HG03103 (cell line): ENCODE measurements at regions not wholly inside any gene's neighbourhood (a gene's known extent, or its start where the extent isn't known, plus 50 kb on each side); places are given as distances from the start of the nearest gene placed in this dataset.

Experiments used
- ATAC-seq: cut with Tn5 transposase; IDR thresholded peaks from one replicate; pipeline ENCODE4 v1.9.1; 2021; ENCODE audit warnings: low read depth; ENCODE audit not compliant: unreplicated experiment

DNA sequence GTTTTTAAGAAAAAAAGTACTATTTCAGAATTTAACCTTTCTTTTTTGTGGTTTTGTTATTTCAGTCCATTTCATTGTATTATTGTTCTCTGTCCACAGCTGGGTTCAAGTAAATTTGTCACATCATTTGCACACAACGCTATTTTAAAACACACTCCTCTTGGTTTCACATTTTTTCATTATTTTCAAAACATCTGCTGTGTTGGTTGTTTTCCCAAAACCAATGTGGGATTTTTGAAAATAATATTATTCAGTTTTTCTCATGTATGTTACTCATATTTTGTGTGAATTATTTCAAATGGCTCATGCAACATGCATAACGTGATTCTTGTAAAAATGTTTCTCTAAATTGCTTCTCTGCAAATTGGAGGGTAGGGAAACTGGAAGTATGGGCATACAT is 589.2 kb downstream of the METTL4 start:
- ATAC-seq, result no peak

- no peak for ATAC-seq
Observed at GRCh38 chr18:1983746-1984515, 587.4 kb downstream of the METTL4 start.

DNA sequence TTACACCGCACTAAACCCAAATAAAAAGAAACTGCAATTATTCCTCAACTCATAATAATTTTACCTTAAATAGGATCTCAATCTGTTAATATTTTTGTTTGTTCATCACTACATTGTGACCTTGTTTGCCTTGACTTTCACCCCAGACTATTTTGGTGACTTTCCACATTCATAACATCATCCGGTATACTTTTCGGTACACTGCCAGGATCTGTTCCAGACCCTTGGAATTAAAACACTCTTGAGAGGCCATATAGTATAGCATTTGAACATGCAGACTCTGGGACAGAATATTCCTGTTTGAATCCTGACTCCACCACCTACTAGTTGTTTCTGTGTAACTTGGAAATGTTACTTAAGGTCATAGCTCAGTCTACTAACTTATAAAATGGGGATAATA is 577.4 kb downstream of the METTL4 start:
- ATAC-seq, result no peak

GRCh38 chr18:1994471-1994870 is 576.8 kb downstream of the METTL4 start:
- no peak for ATAC-seq

- ATAC-seq, result no peak
Observed at GRCh38 chr18:1995041-1995612, 576.2 kb downstream of the METTL4 start.

- ATAC-seq, result no peak
Observed at GRCh38 chr18:1998121-1998520, 573.2 kb downstream of the METTL4 start.

DNA sequence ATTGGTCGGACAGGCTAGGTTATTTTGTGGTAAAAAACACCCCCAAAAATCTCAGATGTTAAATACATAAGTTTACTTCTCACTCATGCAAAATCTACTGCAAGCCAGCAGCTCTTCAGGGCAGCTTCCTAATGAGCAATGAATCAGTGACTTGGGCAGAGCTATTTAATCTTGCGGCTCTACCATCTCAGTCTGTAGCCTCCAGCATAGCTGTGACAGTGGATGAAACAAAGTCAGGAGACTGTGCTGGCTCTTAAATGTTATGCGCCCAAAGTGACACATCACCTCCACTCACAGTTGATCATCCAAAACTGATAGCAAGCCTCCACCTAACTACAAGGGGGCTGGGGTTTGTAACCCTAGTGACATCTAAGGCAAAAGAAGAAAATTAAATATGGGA is 571.9 kb downstream of the METTL4 start:
- no peak for ATAC-seq

- ATAC-seq, result no peak
Observed at GRCh38 chr18:2002151-2002550, 569.2 kb downstream of the METTL4 start.

DNA sequence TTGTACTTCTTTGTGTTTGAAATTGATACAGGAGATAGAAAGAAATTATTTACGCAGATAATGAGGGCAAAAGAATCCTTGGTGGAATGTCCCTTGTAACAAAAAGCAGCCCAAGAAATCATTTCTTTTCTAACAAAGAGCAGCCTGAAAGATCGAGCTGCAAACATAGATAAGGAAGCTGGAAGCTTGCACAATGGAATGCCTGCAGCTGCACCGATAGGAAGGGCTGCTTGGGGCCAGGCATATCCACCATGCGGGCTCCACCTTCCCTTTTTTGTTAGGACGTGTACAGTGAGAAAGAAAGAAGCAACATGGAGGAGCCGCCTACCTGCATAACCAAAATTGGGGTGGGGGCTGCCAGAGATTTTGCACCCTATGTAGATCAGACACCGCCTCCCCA is 568.7 kb downstream of the METTL4 start:
- no peak for ATAC-seq

- ATAC-seq, result no peak
Observed at GRCh38 chr18:2009942-2010697, 561.2 kb downstream of the METTL4 start.

- ATAC-seq, result no peak
Observed at GRCh38 chr18:2027016-2027415, 544.3 kb downstream of the METTL4 start.

DNA sequence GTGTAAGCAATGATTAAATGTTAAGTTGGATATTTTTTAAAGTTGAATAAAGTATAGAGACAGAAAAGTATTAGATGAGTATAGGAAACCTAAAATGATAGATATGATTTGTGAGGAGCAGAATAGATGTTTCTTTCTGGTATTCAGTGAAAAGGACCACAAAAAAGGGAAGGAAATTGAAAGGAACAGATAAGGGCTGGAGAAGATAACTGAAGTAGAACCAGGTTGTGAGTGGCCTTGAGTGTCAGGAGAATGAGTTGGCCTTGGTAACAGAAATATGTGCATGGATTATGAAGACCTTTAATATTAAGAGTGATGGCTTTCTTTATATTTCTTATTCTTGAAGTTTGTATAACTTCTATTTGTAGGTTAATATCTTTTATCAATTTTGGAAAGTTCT is 543.5 kb downstream of the METTL4 start:
- ATAC-seq, result no peak

DNA sequence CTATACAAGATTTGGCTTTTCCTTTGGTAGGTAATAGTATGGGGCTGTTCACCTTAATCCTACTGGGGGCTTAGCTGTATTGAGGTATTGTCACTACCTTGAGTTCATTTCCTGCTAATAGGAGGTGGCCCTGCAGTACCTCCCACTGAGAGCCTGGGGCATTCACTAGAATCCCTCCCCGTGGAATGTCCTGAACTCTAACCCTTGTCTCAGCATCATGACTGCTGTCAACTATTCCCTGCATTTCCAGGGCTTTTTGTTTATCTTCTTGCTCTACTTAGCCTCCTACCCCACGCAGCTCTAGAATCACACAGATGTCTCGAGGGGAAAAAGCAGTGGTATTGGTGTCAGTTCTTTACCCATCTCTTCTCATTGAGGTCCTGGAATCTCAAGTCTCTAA is 542.3 kb downstream of the METTL4 start:
- ATAC-seq, result no peak

DNA sequence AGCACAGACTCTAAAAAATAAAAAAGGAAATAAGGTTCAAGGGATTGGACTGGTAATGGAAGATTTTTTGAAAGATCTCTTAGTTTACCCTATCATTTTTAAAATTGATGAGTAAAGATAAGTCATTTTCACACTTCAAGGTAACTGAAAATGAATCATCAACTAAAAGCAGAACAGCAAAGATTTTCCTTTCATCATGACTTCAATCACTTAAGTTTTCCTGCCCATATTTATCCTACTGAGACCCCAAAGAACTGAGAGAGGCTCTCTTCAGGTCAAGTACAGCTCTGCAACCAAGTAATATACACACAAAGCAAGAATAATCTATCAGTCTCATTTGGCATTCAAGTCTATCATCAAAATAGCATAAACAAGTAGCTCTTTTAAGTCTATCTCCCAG is 540.7 kb downstream of the METTL4 start:
- ATAC-seq, result no peak

- ATAC-seq, result no peak
Observed at GRCh38 chr18:2032036-2032435, 539.3 kb downstream of the METTL4 start.

GRCh38 chr18:2035056-2035455 is 536.2 kb downstream of the METTL4 start:
- ATAC-seq, result no peak

GRCh38 chr18:2036086-2036485 is 535.2 kb downstream of the METTL4 start:
- no peak for ATAC-seq

- no peak for ATAC-seq
Observed at GRCh38 chr18:2040279-2040678, 531.0 kb downstream of the METTL4 start.

GRCh38 chr18:2049986-2050385 is 521.3 kb downstream of the METTL4 start:
- no peak for ATAC-seq

DNA sequence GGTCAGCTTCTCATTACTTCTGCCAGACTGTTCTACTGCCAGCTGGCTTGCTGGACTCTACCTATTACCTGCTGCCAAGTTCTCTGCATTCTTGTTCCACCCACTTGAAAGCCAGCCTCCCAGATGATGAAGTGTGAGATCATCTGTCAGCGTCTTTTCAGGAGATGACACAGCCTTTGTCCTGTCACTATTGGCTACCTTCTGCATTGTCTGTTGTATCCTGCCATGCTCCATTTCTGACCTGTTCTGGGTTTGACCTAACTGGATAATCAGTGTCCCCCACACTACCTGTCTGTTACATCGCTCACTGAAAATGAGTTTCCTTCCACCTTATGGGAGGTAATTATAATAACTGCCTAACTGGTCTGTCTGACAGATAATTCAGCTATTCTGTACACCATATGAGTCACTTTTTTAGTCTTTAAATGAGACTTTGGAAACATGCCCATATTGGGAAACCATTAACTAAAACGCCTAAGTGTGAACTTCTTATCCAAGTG is 520.6 kb downstream of the METTL4 start:
- ATAC-seq, result no peak

DNA sequence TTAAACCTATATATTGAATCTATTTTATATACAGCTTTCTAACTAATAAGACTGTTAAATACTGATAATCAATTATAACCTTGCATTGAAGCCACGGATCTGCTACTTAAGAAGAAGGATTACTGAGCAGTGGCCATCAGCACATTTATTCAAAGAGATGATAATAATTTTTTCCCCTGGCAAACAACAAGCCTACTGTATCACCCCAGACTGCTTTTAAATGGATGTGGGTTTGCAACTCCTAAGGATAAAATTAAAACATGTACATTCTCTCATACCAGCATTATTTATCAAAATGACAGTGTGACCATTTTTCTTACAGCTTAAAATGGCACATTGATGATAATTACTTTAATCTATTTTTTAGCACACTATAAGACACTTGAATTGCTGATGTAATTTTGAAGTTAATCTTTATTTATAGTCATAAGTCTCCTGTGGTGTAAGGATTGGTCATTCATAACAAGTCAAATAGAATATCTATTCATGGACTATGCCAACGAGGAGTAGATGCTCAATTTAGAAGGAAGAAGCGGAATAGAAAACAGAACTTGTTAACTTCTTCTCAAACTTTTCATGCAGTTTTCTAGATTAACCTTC is 517.7 kb downstream of the METTL4 start:
- no peak for ATAC-seq
